ENCODE measurements at regions not wholly inside any gene's neighbourhood (a gene's known extent, or its start where the extent isn't known, plus 50 kb on each side); places are given as distances from the start of the nearest gene placed in this dataset.
"Not testable (repeated sequence)": the region's sequence is repeated elsewhere in the genome, so short reads cannot be mapped to it uniquely, and the experiment has no call there.

DNA sequence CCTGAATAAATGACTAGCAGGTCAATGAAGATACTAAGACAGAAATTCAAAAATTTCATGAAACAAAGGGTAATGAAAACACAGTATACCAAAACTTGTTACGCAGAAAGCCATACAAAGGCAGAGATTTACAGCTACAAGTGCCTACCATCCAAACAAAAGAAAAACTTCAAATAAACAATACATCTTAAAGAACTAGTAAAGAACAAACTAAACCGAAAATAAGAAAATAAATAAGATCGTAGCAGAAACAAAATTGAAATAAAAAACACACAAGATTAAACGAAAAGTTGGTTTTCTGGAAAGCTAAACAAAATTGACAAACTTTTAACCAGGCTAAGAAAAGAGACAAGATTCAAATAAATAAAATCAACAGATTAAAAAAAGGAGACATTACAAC is 51.5 kb downstream of the VPREB1 start:
- not testable (repeated sequence) for DNase-seq (ENCODE audit: low spot score)

DNA sequence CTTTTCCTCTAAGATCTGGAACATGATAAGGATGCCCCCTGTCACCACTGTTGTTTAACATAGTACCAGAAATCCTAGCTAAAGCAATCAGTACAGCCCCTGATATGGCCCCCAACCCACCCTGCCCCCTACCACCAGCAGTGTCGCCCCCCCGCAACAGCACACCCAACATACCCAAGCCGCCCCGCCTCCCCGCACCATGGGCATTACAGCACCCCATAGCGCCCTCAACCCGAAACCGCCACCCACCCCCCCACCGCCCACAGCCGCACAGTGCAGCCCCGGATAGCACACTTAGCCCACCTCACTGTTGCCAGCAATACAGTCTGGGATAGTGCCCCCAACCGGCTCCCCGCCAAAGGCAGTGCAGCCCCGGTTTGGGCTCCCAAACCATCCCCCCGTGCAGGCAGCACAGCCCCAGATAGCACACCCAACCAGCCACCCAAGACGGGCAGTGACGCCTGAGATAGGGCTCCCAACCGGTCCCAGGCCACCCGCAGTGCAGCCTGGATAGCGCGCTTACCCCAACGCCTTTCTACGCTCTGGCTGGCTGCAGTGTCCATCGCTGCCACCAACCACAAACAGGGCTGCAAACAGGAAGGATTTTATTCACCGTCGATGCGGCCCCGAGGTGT is 52.7 kb downstream of the VPREB1 start:
- DNase-seq (ENCODE audit: low spot score), result peak; percentile 14

DNA sequence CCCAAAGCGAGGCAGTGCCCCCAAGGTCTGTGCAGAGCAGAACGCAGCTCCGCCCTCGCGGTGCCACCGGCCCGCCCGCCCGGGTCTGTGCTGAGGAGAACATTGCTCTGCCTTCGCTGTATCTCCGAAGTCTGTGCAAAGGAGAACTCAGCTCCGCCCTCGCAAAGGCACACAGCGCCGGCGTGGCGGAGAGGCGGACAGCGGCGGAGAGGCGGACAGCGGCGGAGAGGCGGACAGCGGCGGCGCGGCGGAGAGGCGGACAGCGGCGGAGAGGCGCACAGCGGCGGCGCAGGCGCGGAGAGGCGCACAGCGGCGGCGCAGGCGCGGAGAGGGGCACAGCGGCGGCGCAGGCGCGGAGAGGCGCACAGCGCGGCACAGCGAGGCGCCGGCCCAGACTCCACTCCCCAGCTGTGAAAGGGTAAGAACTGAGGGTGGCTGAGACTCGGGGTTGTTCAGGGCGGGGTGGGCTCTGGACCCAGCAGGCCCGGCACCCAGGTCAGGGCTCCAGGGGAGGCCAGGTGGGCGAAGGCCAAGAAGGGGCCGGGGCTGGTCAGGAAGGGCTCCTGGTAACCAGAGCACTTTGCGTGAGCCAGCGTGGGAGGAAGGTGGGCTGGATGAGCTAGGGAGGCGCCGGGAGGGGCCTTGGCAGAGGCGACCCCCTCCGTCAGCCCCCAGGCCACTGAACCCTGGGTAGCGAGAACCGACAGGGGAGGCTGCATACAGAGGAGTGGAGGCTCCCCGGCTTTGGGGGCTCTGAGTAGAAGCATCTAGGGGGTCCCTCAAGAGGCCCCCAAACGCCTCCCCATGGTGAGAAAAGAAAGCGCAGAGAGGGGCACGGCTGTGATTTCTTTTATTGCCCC is 53.4 kb downstream of the VPREB1 start:
- DNase-seq (ENCODE audit: low spot score), result peak; percentile 80

DNA sequence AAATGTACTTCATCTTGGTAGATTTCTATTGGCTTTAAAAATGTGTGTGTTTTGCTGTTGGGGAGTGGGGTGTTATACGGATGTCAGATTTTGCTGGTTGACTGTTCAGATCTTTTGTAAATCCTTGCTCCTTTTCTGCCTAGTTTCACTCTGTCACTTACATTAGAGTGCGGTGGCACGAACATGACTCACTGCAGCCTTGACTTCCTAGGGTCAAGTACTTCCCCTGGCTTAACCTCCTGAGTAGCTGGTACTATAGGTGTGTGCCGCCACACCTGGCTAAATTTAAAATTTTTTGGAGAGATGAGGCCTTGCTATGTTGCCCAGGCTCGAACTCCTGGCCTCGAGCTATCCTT is 54.0 kb downstream of the VPREB1 start:
- not testable (repeated sequence) for DNase-seq (ENCODE audit: low spot score)

DNA sequence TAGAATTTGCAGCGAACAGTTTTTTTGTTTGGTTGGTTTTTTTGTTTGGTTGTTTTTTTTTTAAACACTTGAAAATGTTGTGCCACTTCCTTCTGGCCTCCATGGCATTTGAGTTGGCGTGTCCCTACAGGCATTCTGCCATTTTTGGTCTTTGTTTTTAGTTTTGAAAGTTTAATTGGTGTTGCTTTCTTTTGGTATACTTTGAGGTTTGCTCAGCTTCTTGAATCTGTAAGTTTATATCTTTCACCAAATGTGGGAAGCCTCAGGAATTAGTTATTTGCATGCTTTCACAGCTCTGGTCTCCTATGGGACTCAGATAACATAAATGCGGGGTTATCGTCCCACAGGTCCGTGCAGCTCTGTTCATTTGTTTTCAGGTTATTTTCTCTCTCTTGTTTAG is 55.9 kb downstream of the VPREB1 start:
- not testable (repeated sequence) for DNase-seq (ENCODE audit: low spot score)

DNA sequence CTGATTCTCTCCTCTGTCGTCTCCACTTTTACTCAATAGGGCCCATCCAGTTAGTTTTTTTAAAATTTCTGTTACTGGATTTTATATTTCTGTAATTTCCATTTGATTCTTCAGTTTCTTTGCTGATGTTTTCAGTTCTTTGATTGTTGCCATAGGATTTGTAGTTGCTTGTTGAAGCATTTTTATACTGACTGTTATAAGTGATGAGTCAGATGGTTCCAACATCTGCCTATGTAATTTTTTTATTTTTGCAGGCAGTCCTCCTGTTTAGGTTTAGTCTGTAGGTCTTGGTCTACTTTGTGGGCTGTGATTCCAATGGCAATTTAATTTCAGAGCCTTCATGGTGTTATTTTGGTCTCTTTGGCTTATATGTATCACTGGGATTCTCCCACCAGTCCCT is 56.4 kb downstream of the VPREB1 start:
- DNase-seq (ENCODE audit: low spot score), result not testable (repeated sequence)

DNA sequence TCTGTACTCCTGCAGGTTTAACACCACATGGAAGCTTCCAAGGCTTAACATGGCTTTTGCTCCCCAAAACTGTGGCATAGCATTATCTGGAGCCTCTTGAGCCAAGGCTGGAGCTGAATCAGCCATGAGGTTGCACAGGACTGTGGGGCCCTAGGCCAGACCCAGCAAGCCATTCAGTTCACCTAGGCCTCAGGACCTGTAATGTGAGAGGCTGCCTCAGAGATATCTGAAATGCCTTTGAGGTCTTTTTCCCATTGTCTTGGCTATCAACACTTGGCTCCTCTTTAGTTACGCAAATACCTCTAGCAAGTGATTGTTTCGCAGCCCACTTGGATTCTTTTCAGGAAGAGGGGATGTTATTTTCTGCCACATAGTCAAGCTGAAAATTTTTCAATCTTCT is 72.0 kb downstream of the VPREB1 start:
- DNase-seq (ENCODE audit: low spot score), result no peak

DNA sequence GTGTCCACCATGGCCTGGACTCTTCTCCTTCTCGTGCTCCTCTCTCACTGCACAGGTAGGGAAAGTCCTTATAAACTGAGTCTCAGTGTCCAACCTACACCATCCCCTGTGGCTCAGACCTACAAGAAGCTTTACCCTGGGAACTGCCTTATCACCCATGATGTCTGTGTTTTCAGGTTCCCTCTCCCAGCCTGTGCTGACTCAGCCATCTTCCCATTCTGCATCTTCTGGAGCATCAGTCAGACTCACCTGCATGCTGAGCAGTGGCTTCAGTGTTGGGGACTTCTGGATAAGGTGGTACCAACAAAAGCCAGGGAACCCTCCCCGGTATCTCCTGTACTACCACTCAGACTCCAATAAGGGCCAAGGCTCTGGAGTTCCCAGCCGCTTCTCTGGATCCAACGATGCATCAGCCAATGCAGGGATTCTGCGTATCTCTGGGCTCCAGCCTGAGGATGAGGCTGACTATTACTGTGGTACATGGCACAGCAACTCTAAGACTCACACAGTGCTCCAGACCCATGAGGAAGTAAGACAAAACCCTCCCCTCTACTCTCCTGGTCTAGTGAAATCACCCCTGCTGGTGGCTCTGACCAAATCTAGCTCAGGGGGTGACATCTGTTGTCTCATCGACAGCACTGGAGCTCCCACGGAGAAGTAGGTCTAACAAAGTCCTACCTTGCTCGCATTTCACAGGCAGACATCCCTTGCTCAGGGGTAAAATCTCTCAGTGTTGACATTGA is 74.3 kb downstream of the VPREB1 start:
- no peak for DNase-seq (ENCODE audit: low spot score)

DNA sequence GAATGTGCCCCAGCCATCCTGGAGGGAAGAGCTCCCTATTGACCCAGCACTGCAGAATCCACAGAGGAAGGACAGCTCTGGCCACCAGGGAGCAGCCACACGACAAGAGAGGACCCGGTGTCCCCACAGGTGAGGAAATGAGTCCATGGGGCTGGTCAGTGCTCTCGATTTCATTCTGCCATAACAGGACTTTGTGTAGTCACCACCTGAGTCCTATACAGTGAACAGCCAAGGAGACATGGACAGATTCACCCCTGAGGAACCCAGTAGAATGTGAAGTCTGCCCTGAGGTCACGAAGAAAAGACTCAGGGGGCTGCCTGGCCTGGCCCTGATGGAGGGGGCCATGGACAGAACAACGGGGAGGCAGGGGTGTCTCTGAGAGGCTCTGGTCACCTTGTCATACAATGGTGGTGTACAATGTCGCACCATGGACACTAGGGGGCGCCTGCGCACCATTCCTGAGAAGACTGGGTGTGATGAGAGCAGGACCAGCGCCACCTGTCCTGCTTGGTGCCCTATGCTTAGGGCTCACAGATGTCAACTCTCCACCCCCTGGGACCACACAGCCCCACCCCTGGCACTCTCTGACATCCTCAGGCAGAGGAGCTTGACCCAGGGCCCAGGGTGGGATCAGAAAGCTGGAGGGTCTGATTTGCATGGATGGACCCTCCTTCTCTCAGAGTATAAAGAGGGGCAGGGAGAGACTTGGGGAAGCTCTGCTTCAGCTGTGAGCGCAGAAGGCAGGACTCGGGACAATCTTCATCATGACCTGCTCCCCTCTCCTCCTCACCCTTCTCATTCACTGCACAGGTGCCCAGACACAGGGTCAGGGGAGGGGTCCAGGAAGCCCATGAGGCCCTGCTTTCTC is 77.4 kb downstream of the VPREB1 start:
- DNase-seq (ENCODE audit: low spot score), result peak; percentile 77

DNA sequence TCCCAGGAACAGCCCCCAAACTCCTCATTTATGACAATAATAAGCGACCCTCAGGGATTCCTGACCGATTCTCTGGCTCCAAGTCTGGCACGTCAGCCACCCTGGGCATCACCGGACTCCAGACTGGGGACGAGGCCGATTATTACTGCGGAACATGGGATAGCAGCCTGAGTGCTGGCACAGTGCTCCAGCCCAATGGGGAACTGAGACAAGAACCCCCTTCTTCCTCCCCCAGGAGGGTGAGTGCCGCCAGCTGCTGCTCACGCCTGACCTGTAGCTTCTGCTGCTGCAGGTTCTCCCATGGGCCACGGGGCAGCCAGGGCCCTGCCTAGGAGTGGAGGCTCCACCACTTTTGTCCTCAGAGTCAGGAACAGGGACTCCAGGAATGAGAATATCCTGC is 78.2 kb downstream of the VPREB1 start:
- DNase-seq (ENCODE audit: low spot score), result no peak

DNA sequence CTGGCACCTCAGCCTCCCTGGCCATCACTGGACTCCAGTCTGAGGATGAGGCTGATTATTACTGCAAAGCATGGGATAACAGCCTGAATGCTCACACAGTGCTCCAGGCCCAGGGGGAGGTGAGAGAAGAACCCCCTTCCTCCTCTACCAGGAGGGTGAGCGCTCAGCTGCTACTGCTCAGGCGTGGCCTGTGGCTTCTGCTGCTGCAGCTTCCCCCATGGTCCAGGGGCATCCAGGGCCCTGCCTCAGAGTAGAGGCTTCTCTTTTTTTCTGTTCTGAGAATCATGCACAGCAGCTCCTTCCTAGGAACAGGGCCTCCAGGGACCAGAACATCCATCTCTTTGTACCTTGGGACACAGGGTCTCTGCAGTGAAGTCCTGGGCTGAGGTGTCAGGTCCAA is 83.1 kb downstream of the VPREB1 start:
- no peak for DNase-seq (ENCODE audit: low spot score)

DNA sequence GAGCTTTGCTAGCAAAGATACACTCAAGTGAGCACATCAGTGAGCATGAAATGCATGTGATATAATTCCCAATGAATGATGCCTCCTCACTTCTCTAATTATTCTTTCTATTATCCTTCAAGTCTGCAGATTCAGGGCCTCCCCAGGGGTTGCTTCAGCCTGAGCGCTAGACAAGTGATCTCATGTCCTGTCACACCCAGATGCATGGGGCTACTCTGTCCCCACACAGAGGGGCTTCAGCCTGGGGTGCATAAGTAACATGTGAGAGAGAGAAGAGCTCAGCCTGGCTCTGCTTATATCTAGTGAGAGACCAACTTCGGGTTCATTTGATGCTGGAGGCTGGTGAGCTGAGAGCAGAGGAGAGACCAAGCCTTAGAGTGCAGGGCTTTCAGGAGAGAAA is 85.2 kb downstream of the VPREB1 start:
- DNase-seq (ENCODE audit: low spot score), result no peak

DNA sequence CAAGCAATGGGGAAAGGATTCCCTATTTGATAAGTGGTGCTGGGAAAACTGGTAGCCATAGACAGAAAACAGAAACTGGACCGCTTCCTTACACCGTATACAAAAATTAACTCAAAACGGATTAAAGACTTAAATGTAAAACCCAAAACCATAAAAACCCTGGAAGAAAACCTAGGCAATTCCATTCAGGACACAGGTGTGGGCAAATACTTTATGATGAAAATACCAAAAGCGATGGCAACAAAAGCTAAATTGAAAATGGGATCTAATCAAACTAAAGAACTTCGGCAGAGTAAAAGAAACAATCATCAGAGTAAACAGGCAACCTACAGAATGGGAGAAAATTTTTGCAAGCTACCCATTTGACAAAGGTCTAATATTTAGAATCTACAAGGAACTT is 91.1 kb downstream of the VPREB1 start:
- DNase-seq (ENCODE audit: low spot score), result not testable (repeated sequence)

DNA sequence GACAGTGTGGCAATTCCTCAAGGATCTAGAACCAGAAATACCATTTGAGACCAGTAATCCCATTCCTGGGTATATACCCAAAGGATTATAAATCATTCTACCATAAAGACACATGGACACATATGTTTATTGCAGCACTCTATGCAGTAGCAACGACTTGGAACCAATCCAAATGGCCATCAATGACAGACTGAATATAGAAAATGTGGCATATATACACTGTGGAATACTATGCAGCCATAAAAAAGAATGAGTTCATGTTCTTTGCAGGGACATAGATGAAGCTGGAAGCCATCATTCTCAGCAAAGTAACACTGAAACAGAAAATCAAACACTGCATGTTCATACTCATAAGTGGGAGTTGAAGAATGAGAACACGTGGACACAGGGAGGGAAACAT is 91.7 kb downstream of the VPREB1 start:
- not testable (repeated sequence) for DNase-seq (ENCODE audit: low spot score)

DNA sequence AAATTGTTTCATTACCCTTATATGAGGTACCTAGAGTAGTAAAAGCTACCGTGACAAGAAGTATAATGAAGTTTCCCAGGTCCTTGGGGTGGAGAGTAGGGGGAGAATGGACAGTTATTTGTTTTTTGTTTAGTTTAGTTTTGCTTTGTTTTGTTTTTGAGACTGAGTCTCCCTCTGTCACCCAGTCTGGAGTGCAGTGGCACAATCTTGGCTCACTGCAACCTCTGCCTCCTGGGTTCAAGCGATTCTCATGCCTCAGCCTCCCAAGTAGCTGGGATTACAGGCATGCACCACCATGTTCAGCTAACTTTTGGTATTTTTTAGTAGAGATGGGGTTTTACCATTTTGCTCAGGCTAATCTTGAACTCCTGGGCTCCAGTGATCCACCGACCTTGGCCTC is 94.2 kb downstream of the VPREB1 start:
- DNase-seq (ENCODE audit: low spot score), result not testable (repeated sequence)

DNA sequence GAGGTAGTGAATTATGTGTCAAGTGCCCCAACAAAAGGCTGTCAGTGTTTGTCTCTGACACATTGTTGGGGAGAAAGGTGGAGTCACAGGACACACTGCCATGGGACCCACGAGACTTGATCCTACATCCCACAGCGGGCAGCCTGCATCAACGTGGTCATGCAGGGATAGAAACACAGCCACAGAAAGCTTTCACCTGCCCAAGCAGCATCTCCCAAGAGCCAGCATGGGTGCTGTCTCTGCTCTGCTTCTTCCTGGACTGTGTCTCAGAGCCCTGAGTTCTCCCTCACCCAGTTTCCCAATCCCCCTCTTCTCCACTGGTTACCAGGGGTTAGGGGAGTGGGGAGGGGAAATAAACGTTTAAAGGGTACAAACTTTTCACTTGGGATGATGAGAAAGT is 97.2 kb downstream of the VPREB1 start:
- no peak for DNase-seq (ENCODE audit: low spot score)

DNA sequence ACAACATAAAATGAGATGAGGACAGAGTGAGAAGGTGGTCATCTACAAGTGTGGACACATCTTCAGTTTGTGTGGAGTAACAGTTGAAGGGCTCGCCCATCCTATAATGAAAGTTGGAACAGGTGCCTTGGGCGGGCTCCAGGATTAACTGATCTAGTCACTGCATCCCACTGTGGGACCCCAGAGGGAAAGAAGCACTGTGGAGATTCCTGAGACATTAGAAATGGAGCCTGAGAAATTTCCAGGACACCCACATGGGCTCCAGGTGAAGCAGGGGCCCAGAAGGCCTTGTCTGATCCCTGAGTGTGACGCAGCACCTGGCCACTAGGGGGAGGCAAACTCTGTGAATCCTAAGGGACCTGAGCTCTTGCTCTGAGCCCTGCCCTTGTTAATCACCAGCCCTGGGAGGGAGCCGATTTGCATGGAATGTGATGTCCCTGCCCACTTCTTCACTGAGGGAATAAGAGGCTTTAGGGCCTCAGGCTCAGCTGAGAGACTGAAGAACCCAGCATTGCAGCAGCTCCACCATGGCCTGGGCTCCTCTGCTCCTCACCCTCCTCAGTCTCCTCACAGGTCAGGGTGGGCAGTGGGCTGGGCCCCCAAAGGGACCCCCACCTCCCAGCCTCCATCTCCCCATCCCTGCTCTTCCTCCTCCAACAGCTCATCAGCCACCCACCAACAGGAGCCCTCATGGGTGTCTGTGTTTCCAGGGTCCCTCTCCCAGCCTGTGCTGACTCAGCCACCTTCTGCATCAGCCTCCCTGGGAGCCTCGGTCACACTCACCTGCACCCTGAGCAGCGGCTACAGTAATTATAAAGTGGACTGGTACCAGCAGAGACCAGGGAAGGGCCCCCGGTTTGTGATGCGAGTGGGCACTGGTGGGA is 98.4 kb downstream of the VPREB1 start:
- DNase-seq (ENCODE audit: low spot score), result peak; percentile 88

DNA sequence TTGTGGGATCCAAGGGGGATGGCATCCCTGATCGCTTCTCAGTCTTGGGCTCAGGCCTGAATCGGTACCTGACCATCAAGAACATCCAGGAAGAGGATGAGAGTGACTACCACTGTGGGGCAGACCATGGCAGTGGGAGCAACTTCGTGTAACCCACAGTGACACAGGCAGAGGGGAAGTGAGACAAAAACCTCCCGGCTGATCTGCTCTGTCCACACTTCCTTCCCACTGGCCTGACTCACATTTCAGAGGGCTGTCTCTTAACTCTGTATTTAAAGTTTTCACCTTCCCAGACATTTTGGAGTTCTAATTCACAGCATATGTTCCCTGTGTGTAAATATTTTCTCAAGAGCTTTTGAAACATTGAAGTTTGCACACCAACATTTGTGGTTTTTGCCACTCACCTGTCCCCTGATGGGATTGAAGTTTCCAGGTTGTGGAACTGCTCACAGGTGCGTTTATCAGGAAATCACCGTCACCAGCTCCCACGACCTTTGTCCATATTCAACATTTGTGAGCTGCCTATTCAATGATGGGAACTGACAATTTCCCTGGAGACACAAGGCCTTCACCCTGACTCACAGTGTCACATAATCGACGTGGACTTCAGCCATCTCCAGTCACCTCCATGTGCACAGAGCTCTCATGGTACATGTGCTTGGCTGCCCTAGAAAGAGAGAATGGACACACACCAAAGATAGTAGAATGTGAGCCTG is 99.2 kb downstream of the VPREB1 start:
- no peak for DNase-seq (ENCODE audit: low spot score)

DNA sequence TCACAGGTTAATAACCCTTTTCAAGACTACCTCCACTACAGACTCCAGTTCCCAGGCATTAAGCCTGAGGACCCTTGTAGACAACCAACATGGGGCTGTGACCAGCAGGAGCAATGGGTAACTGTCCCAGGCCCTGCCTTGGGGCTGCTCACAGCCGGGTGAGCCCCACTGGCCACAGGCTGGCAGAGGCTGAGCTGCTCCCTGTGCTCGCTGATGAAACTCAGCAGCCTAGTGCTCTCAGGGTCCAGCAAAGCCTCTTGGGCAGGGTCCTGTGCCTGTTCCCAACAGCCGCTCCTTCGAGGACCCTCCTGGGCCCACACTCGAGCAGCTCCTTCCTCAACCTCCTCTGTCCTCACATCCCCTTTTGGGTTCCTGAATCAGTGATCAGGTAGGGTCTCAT is 99.8 kb downstream of the VPREB1 start:
- DNase-seq (ENCODE audit: low spot score), result no peak

DNA sequence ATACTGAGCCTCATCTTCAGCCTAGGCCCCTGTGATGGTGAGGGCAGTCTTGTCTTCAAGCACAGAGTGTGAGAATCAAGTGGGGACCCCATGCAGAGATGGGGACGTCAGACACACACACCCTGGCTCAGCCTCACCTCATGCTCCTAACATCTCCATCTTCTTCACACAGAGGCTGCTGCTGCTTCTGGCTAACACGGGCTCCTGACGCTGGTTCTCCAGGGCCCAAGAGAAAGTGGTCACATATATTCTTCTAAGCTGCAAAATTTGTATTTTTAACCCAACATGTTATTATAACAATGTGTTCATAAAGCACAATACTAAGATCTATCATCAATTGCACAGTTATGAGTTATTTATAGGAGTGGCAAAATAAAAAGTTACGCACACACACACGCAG is 101.2 kb downstream of the VPREB1 start:
- no peak for DNase-seq (ENCODE audit: low spot score)
